Adipocyte (in vitro differentiated cells): ENCODE measurements at regions not wholly inside any gene's neighbourhood (a gene's known extent, or its start where the extent isn't known, plus 50 kb on each side); places are given as distances from the start of the nearest gene placed in this dataset.

Experiments
- DNase-seq: peaks from one replicate; pipeline ENCODE4 v3.0.0-alpha.2; 2015; ENCODE audit warnings: low read depth
- H3K27me3 ChIP-seq: replicated peaks from 2 replicates; pipeline ENCODE4 v1.7.0; 2013; ENCODE audit warnings: mild to moderate bottlenecking, low read length, moderate library complexity; ENCODE audit not compliant: control insufficient read depth, insufficient read depth
- H3K36me3 ChIP-seq: 2 replicates; pipeline ENCODE4 v1.7.0; 2013; ENCODE audit warnings: low read length, mild to moderate bottlenecking, moderate library complexity; ENCODE audit not compliant: control insufficient read depth, insufficient read depth, severe bottlenecking
- H3K4me1 ChIP-seq: 2 replicates; pipeline ENCODE4 v1.7.0; 2013; ENCODE audit warnings: mild to moderate bottlenecking, low read length, moderate library complexity; ENCODE audit not compliant: control insufficient read depth, insufficient read depth
- H3K4me3 ChIP-seq: 2 replicates; pipeline ENCODE4 v1.7.0; 2013; ENCODE audit warnings: mild to moderate bottlenecking, low read length, moderate library complexity
- H3K9ac ChIP-seq: 2 replicates; pipeline ENCODE4 v1.7.0; 2013; ENCODE audit warnings: mild to moderate bottlenecking, low read length, moderate library complexity
- H3K9me3 ChIP-seq: 2 replicates; pipeline ENCODE4 v1.7.0; 2013; ENCODE audit warnings: mild to moderate bottlenecking, low read length, moderate library complexity; ENCODE audit not compliant: control insufficient read depth

- no peaks in the 10 kb centered on the region for H3K9me3 ChIP-seq
These were observed 1065.8 kb upstream of the B3GALT2 start for GRCh38 chr1:194252199-194252598.

DNA sequence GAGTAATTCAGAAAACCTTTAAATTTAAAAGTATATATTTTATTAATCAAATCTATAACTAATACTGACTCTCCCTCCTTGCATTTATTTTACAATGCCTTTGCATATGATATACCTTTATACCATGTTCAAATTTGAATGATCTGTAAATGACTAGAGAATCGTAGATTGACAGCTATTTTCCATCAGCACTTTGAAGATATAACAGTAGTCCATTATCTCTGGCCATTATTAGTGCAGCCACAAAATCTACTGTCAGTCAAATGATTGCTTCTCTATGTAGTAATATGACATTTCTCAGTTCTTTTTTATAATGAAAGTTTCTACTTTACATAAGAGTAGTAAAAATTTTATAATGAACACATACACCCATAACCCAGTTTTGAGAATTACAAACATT lies 1054.8 kb upstream of the B3GALT2 start:
- Histone ChIP-seq H3K4me1 (no peaks in the 10 kb centered on the region), H3K4me3 (no peak overlapping the region), H3K36me3 (no peaks in the 10 kb centered on the region), H3K9me3 (peaks cover 2% of the 10 kb centered on the region), H3K9ac (no peak overlapping the region), H3K27me3 (no peaks in the 10 kb centered on the region)
- no peak for DNase-seq

More at GRCh38 chr1:194252199-194252598, 1065.8 kb upstream of the B3GALT2 start:
- no peak overlapping the region for H3K9ac ChIP-seq
- H3K4me3 ChIP-seq = no peak overlapping the region
- H3K4me1 ChIP-seq = no peaks in the 10 kb centered on the region
- H3K27me3 ChIP-seq = no peaks in the 10 kb centered on the region
- DNase-seq = peak; percentile 71
- no peaks in the 10 kb centered on the region for H3K36me3 ChIP-seq

GRCh38 chr1:194233069-194233468 lies 1046.7 kb upstream of the B3GALT2 start:
- Histone ChIP-seq H3K9me3 (no peaks in the 10 kb centered on the region), H3K4me3 (no peak overlapping the region), H3K36me3 (no peaks in the 10 kb centered on the region), H3K27me3 (no peaks in the 10 kb centered on the region), H3K4me1 (no peaks in the 10 kb centered on the region), H3K9ac (no peak overlapping the region)
- DNase-seq = peak; percentile 32

DNA sequence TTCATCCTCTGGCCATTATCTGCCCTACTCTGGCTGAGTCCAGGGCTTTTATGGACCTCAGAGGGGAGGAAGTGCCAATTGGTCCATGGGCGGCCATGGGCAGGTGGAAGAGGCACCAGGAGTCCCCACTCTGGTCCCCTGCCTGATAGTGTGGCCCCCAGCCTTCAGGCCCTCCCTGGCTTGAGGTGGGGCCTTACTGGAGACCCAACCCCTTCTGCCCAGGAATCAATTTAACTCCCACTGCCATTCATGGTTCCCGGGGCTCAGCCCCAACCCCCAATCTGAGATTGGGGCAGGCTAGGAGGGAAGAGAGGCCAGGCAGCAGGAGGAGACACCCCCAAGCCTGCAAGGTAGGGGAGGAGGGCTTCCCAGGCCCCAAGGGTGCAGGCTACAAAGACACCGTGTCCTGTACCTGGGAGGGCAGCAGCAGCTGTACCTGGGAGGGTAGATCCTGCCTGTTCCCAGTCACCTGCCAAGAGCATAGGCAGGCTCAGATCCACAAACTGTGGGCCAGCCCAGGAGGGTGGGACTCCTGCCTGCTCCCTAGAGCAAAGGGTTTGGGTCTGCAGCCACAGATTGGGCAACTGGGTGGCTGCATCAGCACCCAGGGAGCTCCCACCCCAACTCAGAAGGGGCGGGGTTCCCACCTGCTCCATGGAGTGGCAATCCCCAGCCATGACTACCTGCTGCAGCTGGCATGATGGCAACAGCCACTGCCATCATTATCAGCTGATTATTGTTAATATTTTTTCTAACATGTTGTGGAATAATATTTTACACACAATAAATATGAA lies 1044.1 kb upstream of the B3GALT2 start:
- no peak for DNase-seq
- Histone ChIP-seq H3K9ac (no peak overlapping the region), H3K36me3 (no peaks in the 10 kb centered on the region), H3K4me3 (no peak overlapping the region), H3K27me3 (no peaks in the 10 kb centered on the region), H3K9me3 (no peaks in the 10 kb centered on the region), H3K4me1 (no peaks in the 10 kb centered on the region)

DNA sequence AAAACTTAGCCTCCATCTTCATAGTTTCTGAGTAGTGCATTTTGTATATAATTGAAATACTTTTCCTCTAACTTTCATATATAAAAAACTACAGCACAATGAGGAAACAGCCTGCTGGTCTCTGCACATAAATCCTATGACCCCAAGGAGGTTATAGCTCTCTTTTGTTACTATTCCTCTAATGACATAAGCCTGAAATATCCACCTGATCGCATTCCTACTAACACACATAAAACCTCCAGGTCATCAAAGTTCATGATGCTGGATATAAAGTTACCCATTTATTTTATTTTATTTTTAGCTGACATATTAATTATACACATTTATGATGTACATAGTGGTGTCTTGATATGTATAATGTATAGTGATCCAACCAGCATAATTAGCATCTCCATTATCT lies 1042.0 kb upstream of the B3GALT2 start:
- no peak overlapping the region for H3K4me3 ChIP-seq
- H3K36me3 ChIP-seq = no peaks in the 10 kb centered on the region
- H3K9me3 ChIP-seq = no peaks in the 10 kb centered on the region
- H3K9ac ChIP-seq = no peak overlapping the region
- H3K27me3 ChIP-seq = no peaks in the 10 kb centered on the region
- H3K4me1 ChIP-seq = no peaks in the 10 kb centered on the region
- DNase-seq = no peak

- H3K9me3 ChIP-seq = no peaks in the 10 kb centered on the region
- H3K27me3 ChIP-seq = no peaks in the 10 kb centered on the region
- no peak for DNase-seq
- H3K36me3 ChIP-seq = no peaks in the 10 kb centered on the region
- no peaks in the 10 kb centered on the region for H3K4me1 ChIP-seq
- H3K9ac ChIP-seq = no peak overlapping the region
- no peak overlapping the region for H3K4me3 ChIP-seq
These were observed 1040.7 kb upstream of the B3GALT2 start for GRCh38 chr1:194227161-194227560.

- H3K4me1 ChIP-seq = no peaks in the 10 kb centered on the region
- no peak for DNase-seq
These were observed 1039.4 kb upstream of the B3GALT2 start for GRCh38 chr1:194225821-194226220.

DNA sequence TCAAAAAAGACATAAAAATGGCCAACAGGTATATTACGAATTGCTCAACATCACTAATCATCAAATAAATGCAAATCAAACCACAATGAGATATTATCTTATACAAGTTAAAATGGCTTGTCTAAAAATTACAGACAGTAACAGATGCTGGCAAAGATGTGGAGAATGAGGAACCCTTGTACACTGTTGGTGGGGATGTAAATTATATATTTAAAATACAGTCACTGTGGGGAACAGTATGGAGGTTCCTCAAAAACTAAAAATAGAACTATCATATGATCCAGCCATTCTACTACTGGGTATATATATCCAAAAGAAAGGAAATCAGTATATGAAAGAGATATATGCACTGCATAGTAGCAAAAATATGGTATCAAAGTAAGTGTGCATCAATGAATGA lies 1037.2 kb upstream of the B3GALT2 start:
- Histone ChIP-seq H3K4me1 (no peaks in the 10 kb centered on the region), H3K27me3 (no peaks in the 10 kb centered on the region), H3K9me3 (peaks cover 2% of the 10 kb centered on the region), H3K4me3 (no peak overlapping the region), H3K36me3 (no peaks in the 10 kb centered on the region), H3K9ac (no peak overlapping the region)
- DNase-seq = no peak

More at GRCh38 chr1:194225821-194226220, 1039.4 kb upstream of the B3GALT2 start:
- Histone ChIP-seq H3K9ac (no peak overlapping the region), H3K4me3 (no peak overlapping the region), H3K9me3 (peaks cover 1% of the 10 kb centered on the region), H3K27me3 (no peaks in the 10 kb centered on the region), H3K36me3 (no peaks in the 10 kb centered on the region)

- H3K4me1 ChIP-seq = no peaks in the 10 kb centered on the region
- H3K4me3 ChIP-seq = no peak overlapping the region
- no peak for DNase-seq
- no peaks in the 10 kb centered on the region for H3K36me3 ChIP-seq
- no peaks in the 10 kb centered on the region for H3K27me3 ChIP-seq
- H3K9me3 ChIP-seq = no peaks in the 10 kb centered on the region
- H3K9ac ChIP-seq = no peak overlapping the region
These were observed 1029.0 kb upstream of the B3GALT2 start for GRCh38 chr1:194215448-194215847.

- Histone ChIP-seq H3K36me3 (no peaks in the 10 kb centered on the region), H3K4me1 (no peaks in the 10 kb centered on the region), H3K9me3 (no peaks in the 10 kb centered on the region), H3K27me3 (no peaks in the 10 kb centered on the region), H3K9ac (no peak overlapping the region), H3K4me3 (no peak overlapping the region)
- DNase-seq = no peak
These were observed 1028.3 kb upstream of the B3GALT2 start for GRCh38 chr1:194214735-194215134.

GRCh38 chr1:194209920-194210319 lies 1023.5 kb upstream of the B3GALT2 start:
- Histone ChIP-seq H3K27me3 (no peaks in the 10 kb centered on the region), H3K4me3 (no peak overlapping the region), H3K4me1 (no peaks in the 10 kb centered on the region), H3K36me3 (no peaks in the 10 kb centered on the region), H3K9me3 (no peaks in the 10 kb centered on the region), H3K9ac (no peak overlapping the region)
- no peak for DNase-seq

DNA sequence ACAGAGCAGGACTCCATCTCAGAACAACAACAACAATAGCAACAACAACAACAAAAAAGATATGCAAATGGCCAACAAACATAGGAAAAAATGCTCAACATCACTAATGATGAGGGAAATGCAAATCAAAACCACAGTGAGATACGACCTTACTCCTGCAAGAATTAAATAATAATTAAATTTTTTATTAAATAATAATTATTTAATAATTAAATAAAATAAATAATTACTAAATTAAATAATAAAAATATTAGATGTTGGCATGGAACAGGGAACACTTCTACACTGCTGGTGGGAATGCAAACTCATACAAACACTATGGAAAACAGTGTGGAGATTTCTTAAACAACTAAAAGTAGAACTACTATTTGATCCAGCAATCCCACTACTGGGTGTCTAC lies 1022.3 kb upstream of the B3GALT2 start:
- DNase-seq = no peak
- Histone ChIP-seq H3K36me3 (no peaks in the 10 kb centered on the region), H3K9me3 (no peaks in the 10 kb centered on the region), H3K9ac (no peak overlapping the region), H3K4me3 (no peak overlapping the region), H3K4me1 (no peaks in the 10 kb centered on the region), H3K27me3 (no peaks in the 10 kb centered on the region)
